HL-60 (cell line): ENCODE measurements at regions not wholly inside any gene's neighbourhood (a gene's known extent, or its start where the extent isn't known, plus 50 kb on each side); places are given as distances from the start of the nearest gene placed in this dataset.

Experiments
- DNase-seq, 2 experiments: peaks; one replicate each; pipeline ENCODE4 v3.0.0-alpha.2; 2010 to 2020; ENCODE audit warnings: low read depth in 1 of 2, low spot score in 1 of 2
- H3K27ac ChIP-seq: fragments of 250-450 bp; sonication (Bioruptor Pico); replicated peaks from 2 replicates; pipeline ENCODE4 v1.5.1; 2020; ENCODE audit warnings: mild to moderate bottlenecking, moderate library complexity
- H3K27me3 ChIP-seq: fragments of 250-450 bp; sonication (Bioruptor Pico); 2 replicates; pipeline ENCODE4 v1.5.1; 2021; ENCODE audit warnings: mild to moderate bottlenecking, moderate library complexity; ENCODE audit not compliant: insufficient read depth, poor library complexity, severe bottlenecking
- H3K4me3 ChIP-seq: replicated peaks from 2 replicates; pipeline ENCODE4 v1.5.1; 2011; ENCODE audit warnings: mild to moderate bottlenecking, control low read depth, low read length; ENCODE audit not compliant: insufficient read depth
- GABPA ChIP-seq: IDR thresholded peaks from 2 replicates; pipeline ENCODE4 v1.6.1; 2012; ENCODE audit warnings: low read depth
- POLR2AphosphoS5 ChIP-seq: IDR thresholded peaks from 2 replicates; pipeline ENCODE4 v1.6.1; 2012; ENCODE audit warnings: low read depth
- SPI1 ChIP-seq: IDR thresholded peaks from 2 replicates; pipeline ENCODE4 v1.6.1; 2012; ENCODE audit warnings: low read depth, mild to moderate bottlenecking, borderline replicate concordance
- TF ChIP-seq, protein P1 (sequence below): IDR thresholded peaks from 2 replicates; pipeline ENCODE4 v1.6.1; 2012; ENCODE audit warnings: low read depth; ENCODE audit not compliant: insufficient replicate concordance
- TF ChIP-seq, protein P2 (sequence below): IDR thresholded peaks from one replicate; pipeline ENCODE4 v1.5.1; 2011; ENCODE audit warnings: low read length, control low read depth, inconsistent platforms; ENCODE audit not compliant: insufficient read depth

DNA sequence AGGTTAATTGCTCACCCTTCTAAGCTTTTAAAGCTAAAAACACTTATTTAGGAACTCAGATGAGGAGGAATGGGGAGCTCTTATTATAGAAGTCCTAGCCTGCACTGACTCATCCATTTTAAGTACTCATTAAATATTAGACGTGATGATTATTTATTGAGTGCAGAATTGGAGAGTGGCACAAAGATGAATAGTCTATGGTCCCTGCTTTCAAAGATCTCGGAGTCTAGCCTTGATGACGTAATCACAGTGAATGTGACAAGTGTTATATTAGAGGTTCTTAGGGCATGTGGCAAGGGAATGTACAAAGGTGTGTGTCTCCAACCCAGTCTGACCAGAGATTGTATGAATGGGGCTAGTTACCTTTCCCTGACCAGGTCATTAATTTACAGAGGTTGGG lies 68.7 kb upstream of the CD83 start:
- Histone ChIP-seq H3K27me3 (peaks cover 2% of the 10 kb centered on the region), H3K4me3 (no peak overlapping the region), H3K27ac (no peak overlapping the region)
- DNase-seq, result no peak
- no peak for TF ChIP-seq POLR2AphosphoS5
- no peak for TF ChIP-seq GABPA
- TF ChIP-seq SPI1, result no peak
- TF ChIP-seq, protein P1, sequence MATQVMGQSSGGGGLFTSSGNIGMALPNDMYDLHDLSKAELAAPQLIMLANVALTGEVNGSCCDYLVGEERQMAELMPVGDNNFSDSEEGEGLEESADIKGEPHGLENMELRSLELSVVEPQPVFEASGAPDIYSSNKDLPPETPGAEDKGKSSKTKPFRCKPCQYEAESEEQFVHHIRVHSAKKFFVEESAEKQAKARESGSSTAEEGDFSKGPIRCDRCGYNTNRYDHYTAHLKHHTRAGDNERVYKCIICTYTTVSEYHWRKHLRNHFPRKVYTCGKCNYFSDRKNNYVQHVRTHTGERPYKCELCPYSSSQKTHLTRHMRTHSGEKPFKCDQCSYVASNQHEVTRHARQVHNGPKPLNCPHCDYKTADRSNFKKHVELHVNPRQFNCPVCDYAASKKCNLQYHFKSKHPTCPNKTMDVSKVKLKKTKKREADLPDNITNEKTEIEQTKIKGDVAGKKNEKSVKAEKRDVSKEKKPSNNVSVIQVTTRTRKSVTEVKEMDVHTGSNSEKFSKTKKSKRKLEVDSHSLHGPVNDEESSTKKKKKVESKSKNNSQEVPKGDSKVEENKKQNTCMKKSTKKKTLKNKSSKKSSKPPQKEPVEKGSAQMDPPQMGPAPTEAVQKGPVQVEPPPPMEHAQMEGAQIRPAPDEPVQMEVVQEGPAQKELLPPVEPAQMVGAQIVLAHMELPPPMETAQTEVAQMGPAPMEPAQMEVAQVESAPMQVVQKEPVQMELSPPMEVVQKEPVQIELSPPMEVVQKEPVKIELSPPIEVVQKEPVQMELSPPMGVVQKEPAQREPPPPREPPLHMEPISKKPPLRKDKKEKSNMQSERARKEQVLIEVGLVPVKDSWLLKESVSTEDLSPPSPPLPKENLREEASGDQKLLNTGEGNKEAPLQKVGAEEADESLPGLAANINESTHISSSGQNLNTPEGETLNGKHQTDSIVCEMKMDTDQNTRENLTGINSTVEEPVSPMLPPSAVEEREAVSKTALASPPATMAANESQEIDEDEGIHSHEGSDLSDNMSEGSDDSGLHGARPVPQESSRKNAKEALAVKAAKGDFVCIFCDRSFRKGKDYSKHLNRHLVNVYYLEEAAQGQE, result no peak
- TF ChIP-seq, protein P2, sequence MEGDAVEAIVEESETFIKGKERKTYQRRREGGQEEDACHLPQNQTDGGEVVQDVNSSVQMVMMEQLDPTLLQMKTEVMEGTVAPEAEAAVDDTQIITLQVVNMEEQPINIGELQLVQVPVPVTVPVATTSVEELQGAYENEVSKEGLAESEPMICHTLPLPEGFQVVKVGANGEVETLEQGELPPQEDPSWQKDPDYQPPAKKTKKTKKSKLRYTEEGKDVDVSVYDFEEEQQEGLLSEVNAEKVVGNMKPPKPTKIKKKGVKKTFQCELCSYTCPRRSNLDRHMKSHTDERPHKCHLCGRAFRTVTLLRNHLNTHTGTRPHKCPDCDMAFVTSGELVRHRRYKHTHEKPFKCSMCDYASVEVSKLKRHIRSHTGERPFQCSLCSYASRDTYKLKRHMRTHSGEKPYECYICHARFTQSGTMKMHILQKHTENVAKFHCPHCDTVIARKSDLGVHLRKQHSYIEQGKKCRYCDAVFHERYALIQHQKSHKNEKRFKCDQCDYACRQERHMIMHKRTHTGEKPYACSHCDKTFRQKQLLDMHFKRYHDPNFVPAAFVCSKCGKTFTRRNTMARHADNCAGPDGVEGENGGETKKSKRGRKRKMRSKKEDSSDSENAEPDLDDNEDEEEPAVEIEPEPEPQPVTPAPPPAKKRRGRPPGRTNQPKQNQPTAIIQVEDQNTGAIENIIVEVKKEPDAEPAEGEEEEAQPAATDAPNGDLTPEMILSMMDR, result no peak

DNA sequence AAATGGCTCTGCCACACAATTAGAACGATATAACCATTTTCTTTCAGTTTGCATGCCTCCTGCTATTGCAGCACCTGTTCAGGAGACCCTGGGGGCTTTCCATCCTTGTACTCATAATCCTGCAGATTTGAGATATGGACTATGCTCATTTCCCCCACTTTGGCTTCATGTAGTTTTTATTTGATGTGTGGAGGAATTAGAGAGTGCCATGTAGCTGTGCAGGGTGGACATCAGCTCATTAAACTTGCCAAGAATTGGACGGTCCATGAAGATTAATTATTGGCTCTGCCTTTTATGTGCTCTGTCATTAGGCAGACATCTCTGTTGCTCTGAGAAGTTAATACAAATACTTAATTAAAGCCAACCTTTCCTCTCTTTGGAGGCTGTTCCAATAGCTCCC lies 66.2 kb upstream of the CD83 start:
- TF ChIP-seq, protein P2, result no peak
- TF ChIP-seq, protein P1, result no peak
- no peak for TF ChIP-seq POLR2AphosphoS5
- no peak for TF ChIP-seq SPI1
- no peak for TF ChIP-seq GABPA
- Histone ChIP-seq H3K27me3 (peaks cover 2% of the 10 kb centered on the region), H3K27ac (no peak overlapping the region), H3K4me3 (no peak overlapping the region)
- no peak for DNase-seq

DNA sequence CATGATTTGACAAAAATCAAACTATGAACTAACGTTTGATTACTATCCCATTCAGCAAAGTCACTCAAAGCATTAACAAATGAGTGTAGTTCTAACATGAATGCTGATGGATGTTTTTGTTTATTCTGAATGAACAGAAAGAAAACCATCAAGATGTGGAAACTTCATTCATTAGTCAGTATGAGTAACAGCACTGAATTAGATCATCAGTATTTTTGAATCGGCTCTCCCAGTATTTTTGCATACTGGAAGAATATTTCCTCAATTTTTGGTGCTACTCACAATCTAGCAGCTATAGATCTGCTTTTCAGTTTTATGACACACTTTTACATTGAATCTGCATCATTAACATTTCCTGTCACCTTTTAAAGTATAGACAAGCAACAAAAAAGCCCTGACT lies 63.8 kb upstream of the CD83 start:
- no peak overlapping the region for H3K4me3 ChIP-seq
- DNase-seq, result no peak
- no peak overlapping the region for H3K27ac ChIP-seq
- H3K27me3 ChIP-seq, result peaks cover 2% of the 10 kb centered on the region
- TF ChIP-seq SPI1 (no peak), POLR2AphosphoS5 (no peak)

DNA sequence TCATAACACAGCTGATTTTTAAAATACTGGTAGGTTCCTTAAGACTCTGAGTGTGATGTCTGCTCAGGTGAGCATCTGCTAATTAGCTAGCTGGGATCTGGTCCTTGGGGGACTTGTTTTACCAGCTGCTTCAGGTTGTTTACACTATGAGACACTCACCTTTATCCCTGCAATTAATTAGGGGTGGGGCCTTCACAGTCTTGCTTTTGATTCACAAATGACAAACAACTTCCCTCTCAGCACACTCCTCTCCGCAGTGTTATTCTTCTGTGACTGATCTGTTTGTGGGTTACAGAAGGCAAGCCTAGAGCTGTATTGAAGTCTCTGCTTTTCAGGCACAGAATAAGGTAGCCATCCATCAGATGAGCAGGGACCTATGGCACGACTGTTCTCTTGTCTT lies 62.0 kb upstream of the CD83 start:
- Histone ChIP-seq H3K27me3 (peaks cover 7% of the 10 kb centered on the region), H3K27ac (no peak overlapping the region), H3K4me3 (no peak overlapping the region)
- TF ChIP-seq SPI1 (no peak), GABPA (no peak), POLR2AphosphoS5 (no peak)
- TF ChIP-seq, protein P1, result no peak
- TF ChIP-seq, protein P2, result no peak
- DNase-seq, result no peak
